Fibroblast of gingiva (primary cell): ENCODE measurements at regions not wholly inside any gene's neighbourhood (a gene's known extent, or its start where the extent isn't known, plus 50 kb on each side); places are given as distances from the start of the nearest gene placed in this dataset.

ENCODE experiments used
- DNase-seq: peaks from one replicate; pipeline ENCODE4 v3.0.0-alpha.2; 2011; ENCODE audit warnings: low read depth

DNA sequence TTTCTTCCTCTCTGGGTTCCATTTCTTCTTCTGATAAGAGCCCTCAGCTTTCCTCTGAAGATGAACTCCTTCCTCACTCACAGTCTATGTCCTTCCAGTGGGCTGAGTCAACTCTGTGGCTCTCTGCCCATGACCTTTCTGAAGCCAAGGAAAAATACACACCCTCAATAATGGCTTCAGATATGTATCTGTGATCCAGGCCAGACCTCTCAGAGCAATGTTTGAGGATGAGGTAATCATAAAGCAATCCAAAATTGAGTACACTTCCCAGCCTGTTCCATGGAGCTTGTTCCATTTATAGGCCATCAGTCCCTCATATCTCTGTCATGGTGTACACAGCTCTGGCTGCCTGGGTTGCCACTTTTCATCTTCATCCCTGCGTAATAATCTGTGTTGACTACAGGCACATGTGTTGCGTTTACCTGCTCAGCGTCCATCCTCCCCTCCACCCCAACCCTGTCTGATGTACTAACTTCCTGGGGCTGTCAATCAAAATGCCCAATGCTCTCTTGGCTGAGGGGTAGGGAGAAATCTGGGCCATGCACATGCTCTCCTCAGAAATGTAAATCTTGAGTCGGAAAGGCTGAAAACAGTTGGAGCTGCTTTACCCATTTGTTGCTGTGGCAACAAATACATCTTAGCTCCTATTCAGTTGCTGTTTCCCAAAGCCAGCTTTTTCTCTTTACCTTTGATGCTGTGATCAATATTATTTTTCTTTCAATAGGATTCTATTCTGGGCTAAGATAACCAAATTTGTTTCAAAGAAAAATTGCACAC is 377.8 kb upstream of the TMEM132C start:
- no peak for DNase-seq

DNA sequence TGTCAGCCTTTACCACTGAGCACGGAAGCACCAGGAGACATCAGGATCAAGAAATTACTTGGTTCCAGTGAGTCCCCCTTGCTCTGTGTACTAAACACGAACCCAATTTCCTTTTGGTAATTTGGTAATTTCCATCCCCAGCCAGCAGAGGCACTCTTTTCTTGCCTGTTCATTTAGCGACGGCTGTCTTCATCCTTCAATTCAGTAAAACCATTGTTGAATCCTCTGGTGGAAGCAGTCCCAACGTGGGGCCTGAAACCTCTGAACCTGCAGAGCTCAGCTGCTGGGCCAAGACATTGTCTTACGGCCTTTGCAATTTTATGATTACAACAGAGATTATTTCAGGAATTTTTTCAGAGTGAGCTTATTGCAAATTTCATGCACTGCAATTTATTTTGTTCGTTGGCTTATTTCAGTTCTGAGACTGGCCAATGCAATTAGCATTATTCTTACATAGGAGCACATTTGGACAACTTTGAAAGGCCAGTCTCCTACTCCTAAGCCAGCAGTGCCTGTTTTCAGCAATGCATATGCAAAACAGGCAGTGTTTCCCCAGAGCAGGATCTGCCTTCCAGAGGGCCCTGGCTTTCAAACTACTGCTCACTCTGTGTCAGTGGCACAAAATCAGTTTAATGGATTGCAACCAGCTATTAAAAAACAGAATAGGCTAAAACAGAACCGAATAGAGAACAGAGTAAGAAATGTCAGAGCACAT is 372.9 kb upstream of the TMEM132C start:
- no peak for DNase-seq

DNA sequence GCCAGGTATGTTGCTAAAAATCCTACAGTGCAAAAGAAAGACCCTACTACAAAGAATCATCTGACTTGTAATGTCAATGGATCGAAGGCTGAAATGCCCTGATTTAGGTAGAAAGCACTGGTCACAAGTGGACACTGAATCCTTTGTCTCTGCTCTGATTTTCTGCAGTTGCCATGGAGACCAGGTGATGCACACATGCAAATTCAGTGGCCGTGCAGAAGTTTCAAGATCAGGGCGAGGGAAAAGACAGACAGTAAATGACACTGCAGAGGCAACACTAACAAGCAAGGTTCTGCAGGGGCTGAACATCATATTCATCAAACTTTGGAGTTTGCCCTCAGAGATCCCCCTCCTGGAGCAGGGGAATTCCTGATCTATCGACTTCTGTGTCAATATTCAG is 370.3 kb upstream of the TMEM132C start:
- no peak for DNase-seq

DNA sequence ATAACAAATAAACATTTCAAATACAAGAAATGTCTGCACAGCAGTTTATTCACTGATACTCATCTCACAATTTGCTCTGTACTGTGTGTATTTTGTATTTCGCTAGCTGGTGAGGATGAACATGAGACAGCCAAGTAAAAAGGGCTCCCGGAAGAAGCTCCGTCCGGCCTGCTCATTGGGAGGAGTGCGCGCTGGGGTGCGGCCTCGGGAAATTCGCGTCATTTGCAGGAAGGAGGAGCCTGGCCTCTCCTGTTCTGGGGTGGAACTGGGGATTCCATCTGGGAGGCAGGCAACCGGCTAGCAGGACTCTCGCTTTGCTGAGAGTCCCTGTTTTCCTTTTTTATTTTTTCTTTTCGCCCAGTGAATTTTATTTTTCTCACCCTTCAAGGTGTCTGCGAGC is 368.4 kb upstream of the TMEM132C start:
- DNase-seq: no peak

DNA sequence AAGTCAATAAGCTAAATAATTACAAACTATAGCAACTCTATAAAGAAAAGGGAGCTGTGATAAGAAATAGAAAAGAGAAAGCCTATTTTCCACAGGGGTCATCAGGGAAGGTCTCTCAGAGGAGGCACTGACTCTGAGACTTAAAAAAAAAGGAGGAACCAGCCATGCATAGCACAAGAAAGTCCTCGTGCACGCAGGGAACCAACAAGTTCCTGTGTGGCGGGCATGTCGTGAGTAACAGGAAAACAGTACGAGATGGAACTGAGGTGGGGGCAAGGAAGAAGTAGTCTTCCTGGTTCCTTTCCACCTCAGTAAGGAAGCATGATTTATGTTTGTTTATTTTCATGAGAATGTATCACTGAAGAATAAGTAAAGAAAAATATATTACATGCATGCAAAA is 367.0 kb upstream of the TMEM132C start:
- no peak for DNase-seq

DNA sequence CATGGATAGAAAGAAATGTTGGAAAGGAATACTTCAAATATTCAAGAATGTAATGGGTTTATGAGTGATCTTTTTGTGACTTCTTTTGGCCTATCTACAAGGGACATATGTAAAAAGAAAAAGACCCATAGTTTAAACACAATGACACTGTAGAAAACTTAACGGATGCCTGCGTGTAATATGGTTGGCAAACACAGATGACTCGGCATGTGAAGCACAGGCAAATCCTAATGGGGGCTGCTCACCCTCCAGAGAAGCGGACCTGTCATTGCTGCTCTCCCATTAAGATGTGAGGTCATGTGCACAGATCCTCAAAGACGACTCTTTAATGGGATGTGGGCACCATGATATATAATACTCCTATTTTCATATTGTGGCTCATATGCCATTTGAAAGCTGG is 366.6 kb upstream of the TMEM132C start:
- no peak for DNase-seq

DNA sequence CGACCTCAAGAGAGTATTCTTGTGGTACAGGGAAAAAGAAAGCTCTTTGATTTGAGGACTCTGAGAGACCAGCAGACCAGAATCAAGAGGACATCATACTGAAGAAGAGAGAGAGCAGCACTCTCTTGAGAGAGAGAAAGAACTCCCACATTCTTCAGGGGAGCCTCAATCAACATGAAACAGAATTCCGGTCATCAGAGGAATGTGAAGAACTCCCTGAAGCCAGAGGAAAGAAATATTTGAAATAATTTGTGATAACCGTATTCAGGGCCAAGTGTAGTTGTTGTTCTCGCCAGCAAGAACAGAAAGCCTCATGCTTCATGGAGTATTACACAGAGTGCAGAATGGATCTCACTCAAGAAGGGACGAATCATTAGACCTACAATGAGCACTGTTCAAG is 363.8 kb upstream of the TMEM132C start:
- no peak for DNase-seq

DNA sequence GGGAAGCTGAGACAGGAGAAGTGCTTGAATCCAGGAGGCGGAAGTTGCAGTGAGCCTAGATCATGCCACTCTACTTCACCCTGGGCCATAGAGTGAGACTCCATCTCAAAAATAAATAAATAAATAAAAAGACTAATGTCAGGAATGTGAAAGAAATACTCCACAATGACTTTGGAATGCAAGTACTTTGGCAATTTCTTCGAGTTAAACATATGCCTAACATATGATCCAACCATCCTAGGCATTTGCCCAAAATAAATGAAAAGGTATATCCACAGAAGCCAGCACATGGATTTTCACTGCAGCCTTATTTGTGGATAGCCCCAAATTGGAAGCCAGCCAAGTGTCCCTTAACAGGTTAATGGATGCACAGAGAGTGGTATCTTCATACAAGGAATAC is 357.9 kb upstream of the TMEM132C start:
- DNase-seq: no peak

DNA sequence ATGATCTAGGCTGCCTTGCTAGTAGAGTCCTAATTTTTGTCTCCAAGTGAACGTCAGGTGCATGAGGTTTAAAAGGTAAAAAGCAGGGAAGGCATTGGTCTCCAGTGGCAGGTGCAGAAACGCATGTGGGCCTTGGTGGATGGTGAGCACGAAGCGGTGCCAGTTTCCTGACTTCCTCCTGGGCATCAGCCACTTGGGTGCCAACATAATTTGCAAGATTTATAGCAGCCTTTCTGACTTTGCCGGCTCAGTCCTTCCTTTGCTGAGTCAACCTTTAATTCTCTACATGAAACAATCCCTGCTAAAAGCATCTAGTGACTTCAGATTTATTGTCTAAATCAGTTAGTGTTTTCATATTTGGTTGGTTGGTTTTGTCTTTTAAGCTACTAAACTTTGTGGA is 355.7 kb upstream of the TMEM132C start:
- DNase-seq: no peak

DNA sequence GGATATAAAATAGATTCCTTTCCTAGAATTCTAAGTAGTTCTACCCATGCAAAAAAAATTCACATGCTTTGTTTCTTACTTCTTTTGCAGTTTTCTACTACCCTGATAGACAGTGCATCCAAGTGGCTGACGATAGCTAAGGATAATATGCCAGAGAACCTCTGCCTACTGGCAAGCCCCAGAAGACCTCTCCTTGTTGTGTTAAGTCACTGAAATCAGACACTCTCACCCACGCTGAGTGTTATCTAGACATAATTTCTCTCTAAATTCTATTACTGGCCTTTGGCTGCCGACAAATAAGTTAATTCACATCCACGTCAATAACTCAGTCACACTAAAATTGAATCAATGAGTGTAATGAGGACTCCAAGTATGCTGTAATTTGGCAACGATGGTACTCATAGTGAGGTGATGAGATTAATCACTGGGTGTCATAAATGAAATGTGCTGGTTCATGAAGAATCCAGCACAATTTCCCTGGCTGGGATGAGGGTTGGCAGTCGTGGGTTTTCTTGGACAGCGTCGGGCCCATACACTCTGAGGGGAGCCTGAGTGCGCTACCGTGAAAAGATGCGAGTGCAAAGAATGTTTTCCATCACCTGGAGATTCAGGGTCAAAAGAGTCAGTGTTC is 354.8 kb upstream of the TMEM132C start:
- DNase-seq: no peak

DNA sequence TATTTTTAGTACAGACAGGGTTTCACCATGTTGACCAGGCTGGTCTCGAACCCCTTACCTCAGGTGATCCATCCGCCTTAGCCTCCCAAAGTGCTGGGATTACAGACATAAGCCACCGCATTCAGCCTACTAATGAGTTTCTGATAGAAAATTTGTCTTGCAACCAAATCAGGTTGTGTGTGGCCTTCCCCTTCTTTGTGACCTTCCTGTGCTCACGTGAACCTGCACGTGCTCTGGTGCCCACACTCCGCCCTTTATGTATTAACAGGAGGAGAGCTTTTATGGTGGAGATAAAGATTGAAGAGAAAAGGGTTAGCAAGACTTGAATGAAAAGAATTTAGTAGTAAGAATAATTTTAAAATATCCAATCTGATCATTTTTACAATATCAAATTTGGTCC is 343.5 kb upstream of the TMEM132C start:
- DNase-seq: no peak

DNA sequence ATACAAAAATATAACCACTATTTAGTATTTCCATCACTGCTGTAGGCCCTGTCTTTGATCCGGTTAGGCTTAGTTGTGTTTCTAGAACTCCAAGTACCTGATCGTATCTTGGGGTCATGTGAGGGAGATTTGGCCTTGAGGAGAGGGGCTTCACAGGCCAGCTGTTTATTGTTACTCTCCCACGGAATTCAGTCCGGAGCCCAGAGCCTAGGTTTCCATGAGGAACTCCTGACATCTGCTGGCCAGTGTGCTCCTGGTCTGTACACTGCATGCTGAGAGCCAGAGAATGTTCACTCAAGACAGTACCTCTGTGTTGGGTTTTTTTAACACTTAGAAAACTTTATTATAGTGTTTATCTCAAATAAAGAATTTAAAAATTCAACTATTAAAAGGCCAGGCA is 341.0 kb upstream of the TMEM132C start:
- DNase-seq: no peak

DNA sequence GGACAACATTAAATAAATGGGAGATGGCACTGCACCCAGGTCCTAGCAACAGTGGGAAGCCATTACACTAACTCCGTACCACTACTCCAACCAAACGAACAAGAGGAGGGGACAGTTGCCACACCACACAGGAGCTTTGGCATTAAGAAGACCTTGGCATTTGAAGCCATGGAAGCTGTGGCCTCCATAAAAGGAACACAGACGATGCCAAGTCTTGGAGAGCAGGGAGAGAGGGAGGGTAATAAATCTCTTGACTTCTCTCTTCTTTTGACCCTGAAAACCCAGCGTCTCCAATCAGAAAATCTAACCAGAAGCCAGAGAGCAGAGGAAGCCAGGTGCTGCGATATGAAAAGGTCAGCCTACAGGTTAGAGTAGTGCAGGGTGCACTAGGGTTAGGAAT is 338.8 kb upstream of the TMEM132C start:
- no peak for DNase-seq

DNA sequence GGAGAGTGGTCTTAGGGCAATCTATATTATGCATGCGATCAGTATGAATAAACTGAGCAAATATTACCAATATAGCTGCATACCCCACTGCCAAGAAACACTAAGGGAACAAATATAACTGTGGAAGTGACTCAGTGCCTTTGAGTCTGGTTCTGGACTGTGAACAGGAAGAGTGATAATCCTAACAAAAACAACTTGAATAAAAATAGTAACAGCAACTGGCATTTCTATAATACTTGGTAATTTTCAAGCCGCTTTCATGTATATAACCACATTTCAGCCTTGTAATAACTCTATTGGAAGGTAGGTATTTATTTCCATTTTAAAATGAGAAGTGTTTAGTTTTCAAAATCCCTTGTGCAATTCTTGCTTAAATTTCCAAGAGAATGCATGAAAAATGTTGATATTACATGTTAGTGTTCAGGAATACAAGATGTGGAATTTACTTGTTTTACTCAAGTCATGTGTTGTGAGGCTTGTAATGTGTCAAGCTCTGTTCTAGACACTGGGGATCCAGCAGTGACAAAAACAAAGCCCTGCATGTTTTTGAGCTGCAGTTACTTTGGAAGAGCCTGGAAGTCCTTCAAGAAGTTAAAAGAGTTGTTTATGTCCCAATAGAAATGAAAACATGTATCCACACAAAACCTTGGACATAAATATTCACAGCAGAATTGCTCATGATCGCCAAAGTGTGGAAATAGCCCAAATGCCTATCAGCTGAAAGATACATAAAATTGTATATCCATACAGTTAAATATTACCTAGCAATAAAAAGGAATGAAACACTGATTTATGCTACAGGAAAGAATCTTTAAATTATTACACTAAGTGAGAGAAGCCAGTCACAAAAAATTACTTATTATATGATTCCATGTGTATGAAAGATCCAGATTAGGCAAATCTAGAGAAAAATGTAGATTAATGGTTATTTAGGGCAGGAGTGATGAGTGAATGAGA is 338.1 kb upstream of the TMEM132C start:
- no peak for DNase-seq

DNA sequence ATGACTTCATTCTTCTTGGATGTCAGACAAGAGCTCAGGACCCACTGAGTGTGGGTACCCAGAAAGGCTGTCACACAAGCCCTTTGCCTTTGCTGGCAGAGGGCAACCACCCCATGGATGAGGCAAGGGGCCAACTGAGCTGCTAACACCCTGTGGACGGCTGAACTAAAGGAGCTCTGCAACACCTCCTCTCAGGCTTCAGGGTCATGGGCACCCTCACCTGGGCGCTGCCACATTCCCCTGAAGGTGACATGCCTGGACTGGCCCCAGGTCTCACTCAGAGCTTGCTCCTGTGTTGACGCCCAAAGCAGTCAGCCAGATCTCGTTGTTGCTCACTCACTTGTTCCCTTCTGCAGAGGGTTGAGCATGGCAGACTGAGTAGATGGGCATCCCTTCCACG is 336.8 kb upstream of the TMEM132C start:
- DNase-seq: no peak

DNA sequence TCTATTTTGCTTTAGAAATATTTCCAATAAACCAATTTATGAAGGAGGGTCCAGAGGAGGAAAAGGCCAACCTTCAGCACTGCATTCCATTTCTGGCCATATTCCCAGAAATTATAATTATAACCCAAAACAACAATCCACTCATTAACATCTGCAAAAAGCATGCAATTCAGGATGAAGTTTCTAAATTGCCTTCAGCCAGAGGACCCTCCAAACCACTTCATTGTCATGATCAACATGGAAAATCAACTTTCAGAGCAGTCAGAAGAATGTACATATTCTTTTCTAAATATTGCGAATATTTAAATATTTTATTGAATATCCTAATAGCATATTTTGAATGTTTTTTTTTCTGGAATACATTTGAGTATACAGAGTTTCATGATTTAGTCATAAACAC is 332.6 kb upstream of the TMEM132C start:
- no peak for DNase-seq

DNA sequence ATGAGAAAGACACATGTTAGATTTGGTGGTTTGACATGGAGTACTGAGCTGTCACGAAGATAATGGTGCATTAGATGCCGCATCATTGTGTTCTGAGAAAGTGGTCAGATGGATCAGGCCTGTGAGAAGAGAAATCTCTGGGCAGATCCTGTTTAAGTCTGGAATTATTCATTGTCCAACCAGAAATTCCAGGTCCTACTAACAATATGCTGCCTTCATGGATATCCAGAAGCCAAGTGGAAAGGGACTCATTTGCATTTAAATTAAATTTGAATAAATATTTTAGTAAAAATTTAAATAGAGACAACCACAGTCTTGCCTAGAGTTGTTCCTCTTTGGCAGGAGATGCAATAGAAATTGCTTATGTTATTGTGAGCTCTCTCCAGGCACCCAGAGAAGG is 330.5 kb upstream of the TMEM132C start:
- no peak for DNase-seq

DNA sequence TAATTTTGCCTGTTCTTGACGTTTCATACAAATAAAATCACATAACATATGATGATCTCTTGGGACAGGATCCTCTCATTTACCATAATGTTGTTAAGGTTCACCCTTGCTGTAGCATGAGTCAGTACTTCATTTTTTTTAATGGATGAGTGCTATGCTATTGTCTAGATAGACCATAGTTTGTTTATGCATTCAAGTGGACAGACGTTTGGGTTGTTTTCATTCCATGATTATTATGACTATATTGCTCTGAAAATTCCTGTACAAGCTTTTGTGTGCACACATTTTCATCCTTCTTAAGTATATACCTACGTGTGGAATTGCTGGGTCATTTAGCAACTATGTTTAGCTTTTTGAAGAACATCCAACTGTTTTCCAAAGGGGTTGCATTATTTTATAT is 325.6 kb upstream of the TMEM132C start:
- DNase-seq: no peak

DNA sequence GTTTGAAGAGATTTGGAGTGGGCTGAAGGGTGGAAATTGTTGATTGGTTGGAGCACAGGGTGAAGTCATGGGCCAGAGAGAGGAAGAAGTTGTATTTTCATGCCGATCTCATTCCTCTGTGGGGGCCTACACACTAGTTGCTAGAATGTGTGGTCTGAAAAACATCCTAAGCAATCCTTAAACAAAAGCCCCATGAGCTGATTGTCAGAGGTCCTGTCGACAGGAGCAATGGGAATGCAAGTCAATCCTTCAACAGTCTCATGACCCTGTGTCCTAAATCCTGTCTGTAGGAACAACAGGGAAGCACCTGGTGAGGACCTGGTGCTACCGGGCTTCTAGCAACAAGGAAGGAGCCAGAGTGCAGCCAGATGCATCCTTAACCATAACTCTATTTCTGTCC is 324.0 kb upstream of the TMEM132C start:
- no peak for DNase-seq

DNA sequence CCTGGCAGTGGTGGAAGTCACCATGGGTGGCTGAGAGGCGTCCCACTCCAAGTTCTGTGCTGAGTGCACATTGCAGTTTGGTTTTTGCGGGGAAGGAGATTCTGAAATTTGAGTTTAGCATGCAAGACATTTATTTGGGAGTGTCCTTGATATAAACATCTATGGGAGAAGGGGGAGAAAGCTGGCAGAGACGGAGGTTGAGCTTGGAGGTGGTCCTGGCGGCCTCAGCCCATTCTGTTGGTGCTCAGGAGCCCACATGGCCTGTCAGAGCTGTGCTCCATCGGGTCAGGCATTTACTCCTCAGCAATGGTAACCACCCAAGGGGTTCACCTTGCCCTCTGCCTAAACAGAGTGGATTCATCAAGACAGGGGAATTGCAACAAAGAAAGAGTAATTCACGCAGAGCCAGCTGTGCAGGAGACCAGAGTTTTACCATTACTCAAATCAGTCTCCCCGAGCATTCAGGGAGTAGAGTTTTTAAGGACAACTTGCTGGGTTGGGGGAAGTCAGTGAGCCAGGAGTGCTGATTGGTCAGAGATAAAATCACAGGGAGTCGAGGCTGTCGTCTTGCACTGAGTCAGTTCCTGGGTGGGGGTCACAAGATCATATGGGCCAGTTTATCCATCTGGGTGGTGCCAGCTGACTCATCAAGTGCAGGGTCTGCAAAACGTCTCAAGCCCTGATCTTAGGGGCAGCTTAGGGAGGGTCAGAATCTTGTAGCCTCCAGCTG is 323.3 kb upstream of the TMEM132C start:
- DNase-seq: no peak

DNA sequence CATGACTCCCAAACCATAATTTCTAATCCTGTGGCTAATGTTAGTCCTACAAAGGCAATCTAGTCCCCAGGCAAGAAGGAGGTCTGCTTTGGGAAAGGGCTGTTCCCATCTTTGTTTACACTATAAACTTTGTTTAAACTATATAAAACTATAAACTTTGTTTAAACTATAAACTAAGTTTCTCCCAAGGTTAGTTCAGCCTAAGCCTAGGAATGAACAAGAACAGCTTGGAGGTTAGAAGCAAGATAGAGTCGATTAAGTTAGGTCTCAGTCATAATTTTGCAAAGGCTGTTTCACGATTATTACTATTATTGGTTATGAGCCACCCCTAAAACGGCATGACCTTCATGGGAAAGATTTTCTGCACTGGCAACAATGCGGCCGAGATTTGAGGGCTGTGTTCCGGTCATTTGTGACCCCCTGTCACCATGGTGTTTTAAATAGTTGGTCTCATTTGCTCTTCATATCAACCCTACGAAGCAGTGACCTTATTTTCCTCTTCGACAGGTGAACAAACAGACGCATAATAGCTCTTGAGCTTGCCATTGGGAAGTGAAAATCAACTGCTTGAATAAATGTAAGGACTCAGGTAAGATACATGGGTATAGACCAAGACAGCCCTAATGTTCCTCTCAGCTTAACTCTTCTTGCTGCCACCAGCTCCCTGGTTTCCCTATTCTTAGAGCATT is 322.6 kb upstream of the TMEM132C start:
- DNase-seq: no peak
